Gastrocnemius medialis (tissue), 4 donors: ENCODE measurements at regions not wholly inside any gene's neighbourhood (a gene's known extent, or its start where the extent isn't known, plus 50 kb on each side); places are given as distances from the start of the nearest gene placed in this dataset.
A peak's percentile ranks its signal among the peaks of the same experiment; 100 is the strongest.

ENCODE experiments used
- ATAC-seq, 2 donors: fragments of 150-250 bp; one replicate each; pipeline ENCODE4 v1.9.1; 2016
- DNase-seq, 2 donors: peaks; one replicate each; pipeline ENCODE4 v3.0.0-alpha.2; 2019
- H3K27ac ChIP-seq, 4 donors: fragments of 200-600 bp; sonication (generic); 1 replicate in 1 of 4; 2 replicates in 3 of 4; pipeline ENCODE4 v1.5.1; 2016 to 2018; ENCODE audit warnings: mild to moderate bottlenecking in 2 of 4, moderate library complexity in 1 of 4
- H3K27me3 ChIP-seq, 3 donors: fragments of 200-600 bp; sonication (generic) in 2 of 3; 1 replicate in 1 of 3; 2 replicates in 2 of 3; pipeline versions ENCODE4 v1.5.1 to v1.6.0; 2016 to 2019; ENCODE audit warnings: mild to moderate bottlenecking in 1 of 3, moderate library complexity in 1 of 3
- H3K36me3 ChIP-seq, 2 donors: fragments of 200-600 bp; sonication (generic) in 1 of 2; one replicate each; pipeline ENCODE4 v1.5.1; 2017 to 2018
- H3K4me1 ChIP-seq, 2 donors: fragments of 200-600 bp; sonication (generic) in 1 of 2; one replicate each; pipeline ENCODE4 v1.5.1; 2016 to 2017; ENCODE audit warnings: mild to moderate bottlenecking in 2 of 2
- H3K4me3 ChIP-seq, 4 donors: fragments of 200-600 bp; sonication (generic) in 3 of 4; 1 replicate in 1 of 4; 2 replicates in 3 of 4; pipeline ENCODE4 v1.5.1; 2016 to 2019; ENCODE audit warnings: mild to moderate bottlenecking in 2 of 4
- H3K9me3 ChIP-seq, 3 donors: fragments of 200-600 bp; sonication (generic) in 2 of 3; 1 replicate in 1 of 3; 2 replicates in 2 of 3; pipeline ENCODE4 v1.5.1; 2016 to 2019
- CTCF ChIP-seq, 5 experiments: fragments of 450-650 bp in 3 of 5; fragments of 200-600 bp in 2 of 5; sonication (generic) in 2 of 5; IDR thresholded peaks in 4 of 5; conservative IDR thresholded peaks in 1 of 5; 1 replicate in 4 of 5; 2 replicates in 1 of 5; pipeline ENCODE4 v1.5.1; 2016 to 2019; ENCODE audit warnings: antibody characterized with exemption in 5 of 5, mild to moderate bottlenecking in 3 of 5, moderate library complexity in 3 of 5
- POLR2A ChIP-seq, 2 donors: fragments of 450-650 bp; IDR thresholded peaks; one replicate each; pipeline ENCODE4 v1.6.1; 2017; ENCODE audit warnings: antibody characterized with exemption in 2 of 2, mild to moderate bottlenecking in 2 of 2, moderate library complexity in 2 of 2
- in situ Hi-C, 4 donors: fragments of 200-750 bp; cut with MboI; loops; one replicate each; pipeline versions ENCODE4 v1.15.0 to v1.8.0; 2017; ENCODE audit warnings: low sequenced_read_pairs in 4 of 4
- intact Hi-C: fragments of 100-400 bp; cut with DNase I; formaldehyde crosslinking; loops from one replicate; pipeline ENCODE4 v1.15.1; 2023; ENCODE audit warnings: low total_unique reads

- no peak overlapping the region for H3K27ac ChIP-seq
- in situ Hi-C loops (no loop called here), intact Hi-C loops (no loop called here)
- no peak for TF ChIP-seq POLR2A (IDR thresholded peaks at IDR 0.05)
- no peak for TF ChIP-seq CTCF (IDR thresholded peaks at IDR 0.05 in 4 of 5, conservative IDR thresholded peaks at IDR 0.05 in 1 of 5)
- H3K36me3 ChIP-seq = no peaks in the 10 kb centered on the region
- H3K27me3 ChIP-seq = no peaks in the 10 kb centered on the region
- H3K4me1 ChIP-seq = no peaks in the 10 kb centered on the region
- no peak overlapping the region for H3K4me3 ChIP-seq
- DNase-seq (no peak), ATAC-seq (no peak)
- H3K9me3 ChIP-seq = no peaks in the 10 kb centered on the region
These were observed 168.4 kb upstream of the CELF2 start for GRCh38 chr10:10849306-10849705.

GRCh38 chr10:10850214-10850613, 167.5 kb upstream of the CELF2 start:
- intact Hi-C loops (no loop called here), in situ Hi-C loops (no loop called here)
- Histone ChIP-seq H3K36me3 (no peaks in the 10 kb centered on the region), H3K4me3 (no peak overlapping the region), H3K4me1 (no peaks in the 10 kb centered on the region), H3K27ac (peak overlapping the region in 1 of 4 donors; percentile 20), H3K9me3 (no peaks in the 10 kb centered on the region), H3K27me3 (no peaks in the 10 kb centered on the region)
- DNase-seq (no peak), ATAC-seq (peak; percentile 63 to 79)
- TF ChIP-seq CTCF (IDR thresholded peaks at IDR 0.05 in 4 of 5, conservative IDR thresholded peaks at IDR 0.05 in 1 of 5) (no peak), POLR2A (IDR thresholded peaks at IDR 0.05) (no peak)

- H3K27ac ChIP-seq = no peak overlapping the region
- no peak for TF ChIP-seq CTCF (IDR thresholded peaks at IDR 0.05 in 4 of 5, conservative IDR thresholded peaks at IDR 0.05 in 1 of 5)
- no peak for TF ChIP-seq POLR2A (IDR thresholded peaks at IDR 0.05)
- intact Hi-C loops (no loop called here), in situ Hi-C loops (no loop called here)
- ATAC-seq = peak; percentile 41 to 56
- no peaks in the 10 kb centered on the region for H3K9me3 ChIP-seq
- DNase-seq = no peak
- no peak overlapping the region for H3K4me3 ChIP-seq
- no peaks in the 10 kb centered on the region for H3K4me1 ChIP-seq
- no peaks in the 10 kb centered on the region for H3K27me3 ChIP-seq
- H3K36me3 ChIP-seq = no peaks in the 10 kb centered on the region
These were observed 165.2 kb upstream of the CELF2 start for GRCh38 chr10:10852464-10852863.

- Histone ChIP-seq H3K27me3 (no peaks in the 10 kb centered on the region), H3K9me3 (no peaks in the 10 kb centered on the region), H3K4me1 (no peaks in the 10 kb centered on the region), H3K27ac (no peak overlapping the region), H3K4me3 (no peak overlapping the region), H3K36me3 (no peaks in the 10 kb centered on the region)
- TF ChIP-seq CTCF (IDR thresholded peaks at IDR 0.05 in 4 of 5, conservative IDR thresholded peaks at IDR 0.05 in 1 of 5) = no peak
- TF ChIP-seq POLR2A (IDR thresholded peaks at IDR 0.05) = no peak
- intact Hi-C loops (no loop called here), in situ Hi-C loops (no loop called here)
- ATAC-seq (no peak), DNase-seq (no peak)
These were observed 163.7 kb upstream of the CELF2 start for GRCh38 chr10:10853954-10854353.

GRCh38 chr10:10854725-10855124, 162.9 kb upstream of the CELF2 start:
- Histone ChIP-seq H3K36me3 (no peaks in the 10 kb centered on the region), H3K27me3 (no peaks in the 10 kb centered on the region), H3K9me3 (no peaks in the 10 kb centered on the region), H3K4me1 (no peaks in the 10 kb centered on the region), H3K4me3 (no peak overlapping the region), H3K27ac (no peak overlapping the region)
- in situ Hi-C loops = no loop called here
- no peak for DNase-seq
- ATAC-seq = no peak
- intact Hi-C loops = no loop called here
- TF ChIP-seq POLR2A (IDR thresholded peaks at IDR 0.05) (no peak), CTCF (IDR thresholded peaks at IDR 0.05 in 4 of 5, conservative IDR thresholded peaks at IDR 0.05 in 1 of 5) (no peak)
